ENCODE measurements at regions not wholly inside any gene's neighbourhood (a gene's known extent, or its start where the extent isn't known, plus 50 kb on each side); places are given as distances from the start of the nearest gene placed in this dataset.
A peak's percentile ranks its signal among the peaks of the same experiment; 100 is the strongest.

- DNase-seq (ENCODE audit: low read depth): no peak
- H3K4me3 ChIP-seq (ENCODE audit: low read depth, low read length): no peak overlapping the region
- no peak for TF ChIP-seq CTCF (conservative IDR thresholded peaks at IDR 0.05; ENCODE audit: low read depth, low read length)
These were observed 178.8 kb upstream of the DDHD1 start for GRCh38 chr14:53331921-53332320.

- peak; percentile 47 for DNase-seq (ENCODE audit: low read depth)
- no peak overlapping the region for H3K4me3 ChIP-seq (ENCODE audit: low read depth, low read length)
- TF ChIP-seq CTCF (conservative IDR thresholded peaks at IDR 0.05; ENCODE audit: low read depth, low read length): no peak
These were observed 178.1 kb upstream of the DDHD1 start for GRCh38 chr14:53331247-53331646.

- H3K4me3 ChIP-seq (ENCODE audit: low read depth, low read length): no peak overlapping the region
- TF ChIP-seq CTCF (conservative IDR thresholded peaks at IDR 0.05; ENCODE audit: low read depth, low read length): no peak
- no peak for DNase-seq (ENCODE audit: low read depth)
These were observed 177.3 kb upstream of the DDHD1 start for GRCh38 chr14:53330441-53330840.

- DNase-seq (ENCODE audit: low read depth): no peak
These were observed 175.7 kb upstream of the DDHD1 start for GRCh38 chr14:53328841-53329240.

GRCh38 chr14:53327716-53328115 lies 174.6 kb upstream of the DDHD1 start:
- TF ChIP-seq CTCF (conservative IDR thresholded peaks at IDR 0.05; ENCODE audit: low read depth, low read length): peak; percentile 4
- peak; percentile 74 for DNase-seq (ENCODE audit: low read depth)
- no peak overlapping the region for H3K4me3 ChIP-seq (ENCODE audit: low read depth, low read length)

More at GRCh38 chr14:53328841-53329240, 175.7 kb upstream of the DDHD1 start:
- TF ChIP-seq CTCF (conservative IDR thresholded peaks at IDR 0.05; ENCODE audit: low read depth, low read length): no peak
- H3K4me3 ChIP-seq (ENCODE audit: low read depth, low read length): no peak overlapping the region

- H3K4me3 ChIP-seq (ENCODE audit: low read depth, low read length): no peak overlapping the region
- DNase-seq (ENCODE audit: low read depth): peak; percentile 34
- peak; percentile 54 for TF ChIP-seq CTCF (conservative IDR thresholded peaks at IDR 0.05; ENCODE audit: low read depth, low read length)
These were observed 172.2 kb upstream of the DDHD1 start for GRCh38 chr14:53325176-53325806.

- no peak for DNase-seq (ENCODE audit: low read depth)
- no peak for TF ChIP-seq CTCF (conservative IDR thresholded peaks at IDR 0.05; ENCODE audit: low read depth, low read length)
- no peak overlapping the region for H3K4me3 ChIP-seq (ENCODE audit: low read depth, low read length)
These were observed 163.4 kb upstream of the DDHD1 start for GRCh38 chr14:53316504-53316903.

All from choroid plexus epithelial cell (primary cell).